ENCODE measurements at regions not wholly inside any gene's neighbourhood (a gene's known extent, or its start where the extent isn't known, plus 50 kb on each side); places are given as distances from the start of the nearest gene placed in this dataset.

- Mint-ChIP-seq H3K4me3 (no peak overlapping the region), H3K27me3 (peaks cover 8% of the 10 kb centered on the region), H3K27ac (no peak overlapping the region), H3K4me1 (ENCODE audit: low read depth) (no peaks in the 10 kb centered on the region), H3K9me3 (ENCODE audit: low read depth) (no peaks in the 10 kb centered on the region), H3K36me3 (no peaks in the 10 kb centered on the region)
Measured at GRCh38 chr15:61598655-61599054, 369.6 kb upstream of the RORA start.

- no peaks in the 10 kb centered on the region for H3K9me3 Mint-ChIP-seq (ENCODE audit: low read depth)
Measured at GRCh38 chr15:61584410-61584809, 355.3 kb upstream of the RORA start.

GRCh38 chr15:61582092-61582491 lies 353.0 kb upstream of the RORA start:
- Mint-ChIP-seq H3K27me3 (peaks cover 9% of the 10 kb centered on the region), H3K27ac (no peak overlapping the region), H3K36me3 (no peaks in the 10 kb centered on the region), H3K4me1 (ENCODE audit: low read depth) (no peaks in the 10 kb centered on the region), H3K9me3 (ENCODE audit: low read depth) (no peaks in the 10 kb centered on the region), H3K4me3 (no peak overlapping the region)

More at GRCh38 chr15:61584410-61584809, 355.3 kb upstream of the RORA start:
- H3K4me3 Mint-ChIP-seq = no peak overlapping the region
- no peak overlapping the region for H3K27ac Mint-ChIP-seq
- H3K4me1 Mint-ChIP-seq (ENCODE audit: low read depth) = no peaks in the 10 kb centered on the region
- no peaks in the 10 kb centered on the region for H3K36me3 Mint-ChIP-seq
- H3K27me3 Mint-ChIP-seq = peaks cover 9% of the 10 kb centered on the region

- Mint-ChIP-seq H3K27me3 (peaks cover 19% of the 10 kb centered on the region), H3K4me1 (ENCODE audit: low read depth) (no peaks in the 10 kb centered on the region), H3K36me3 (no peaks in the 10 kb centered on the region), H3K4me3 (no peak overlapping the region), H3K27ac (no peak overlapping the region), H3K9me3 (ENCODE audit: low read depth) (peaks cover 3% of the 10 kb centered on the region)
Measured at GRCh38 chr15:61575597-61575996, 346.5 kb upstream of the RORA start.

GRCh38 chr15:61571026-61571425 lies 341.9 kb upstream of the RORA start:
- H3K4me1 Mint-ChIP-seq (ENCODE audit: low read depth) = no peaks in the 10 kb centered on the region
- H3K9me3 Mint-ChIP-seq (ENCODE audit: low read depth) = no peaks in the 10 kb centered on the region
- no peaks in the 10 kb centered on the region for H3K36me3 Mint-ChIP-seq
- peaks cover 12% of the 10 kb centered on the region for H3K27me3 Mint-ChIP-seq
- H3K27ac Mint-ChIP-seq = no peak overlapping the region
- no peak overlapping the region for H3K4me3 Mint-ChIP-seq

GRCh38 chr15:61564785-61565184 lies 335.7 kb upstream of the RORA start:
- Mint-ChIP-seq H3K27me3 (peaks cover 10% of the 10 kb centered on the region), H3K4me1 (ENCODE audit: low read depth) (no peaks in the 10 kb centered on the region), H3K4me3 (no peak overlapping the region), H3K27ac (no peak overlapping the region), H3K36me3 (no peaks in the 10 kb centered on the region), H3K9me3 (ENCODE audit: low read depth) (no peaks in the 10 kb centered on the region)

GRCh38 chr15:61558172-61559136 lies 329.4 kb upstream of the RORA start:
- no peak overlapping the region for H3K27ac Mint-ChIP-seq
- no peak overlapping the region for H3K4me3 Mint-ChIP-seq
- H3K9me3 Mint-ChIP-seq (ENCODE audit: low read depth) = no peaks in the 10 kb centered on the region
- peaks cover 13% of the 10 kb centered on the region for H3K27me3 Mint-ChIP-seq
- no peaks in the 10 kb centered on the region for H3K4me1 Mint-ChIP-seq (ENCODE audit: low read depth)
- H3K36me3 Mint-ChIP-seq = no peaks in the 10 kb centered on the region

- Mint-ChIP-seq H3K4me3 (no peak overlapping the region), H3K27ac (no peak overlapping the region), H3K4me1 (ENCODE audit: low read depth) (no peaks in the 10 kb centered on the region), H3K27me3 (peaks cover 6% of the 10 kb centered on the region), H3K9me3 (ENCODE audit: low read depth) (no peaks in the 10 kb centered on the region), H3K36me3 (no peaks in the 10 kb centered on the region)
Measured at GRCh38 chr15:61556037-61556648, 327.0 kb upstream of the RORA start.

- Mint-ChIP-seq H3K27ac (no peak overlapping the region), H3K4me3 (no peak overlapping the region), H3K36me3 (no peaks in the 10 kb centered on the region), H3K27me3 (peaks cover 9% of the 10 kb centered on the region), H3K9me3 (ENCODE audit: low read depth) (no peaks in the 10 kb centered on the region), H3K4me1 (ENCODE audit: low read depth) (no peaks in the 10 kb centered on the region)
Measured at GRCh38 chr15:61549727-61550126, 320.6 kb upstream of the RORA start.

- H3K4me3 Mint-ChIP-seq = no peak overlapping the region
- H3K36me3 Mint-ChIP-seq = no peaks in the 10 kb centered on the region
- no peaks in the 10 kb centered on the region for H3K4me1 Mint-ChIP-seq (ENCODE audit: low read depth)
- no peak overlapping the region for H3K27ac Mint-ChIP-seq
- H3K9me3 Mint-ChIP-seq (ENCODE audit: low read depth) = no peaks in the 10 kb centered on the region
- peaks cover 7% of the 10 kb centered on the region for H3K27me3 Mint-ChIP-seq
Measured at GRCh38 chr15:61545763-61546162, 316.7 kb upstream of the RORA start.

GRCh38 chr15:61541516-61541915 lies 312.4 kb upstream of the RORA start:
- no peaks in the 10 kb centered on the region for H3K4me1 Mint-ChIP-seq (ENCODE audit: low read depth)
- H3K27ac Mint-ChIP-seq = no peak overlapping the region
- no peaks in the 10 kb centered on the region for H3K36me3 Mint-ChIP-seq
- peaks cover 8% of the 10 kb centered on the region for H3K27me3 Mint-ChIP-seq
- H3K9me3 Mint-ChIP-seq (ENCODE audit: low read depth) = no peaks in the 10 kb centered on the region
- no peak overlapping the region for H3K4me3 Mint-ChIP-seq

- no peaks in the 10 kb centered on the region for H3K9me3 Mint-ChIP-seq (ENCODE audit: low read depth)
- no peaks in the 10 kb centered on the region for H3K4me1 Mint-ChIP-seq (ENCODE audit: low read depth)
- H3K4me3 Mint-ChIP-seq = no peak overlapping the region
- H3K27ac Mint-ChIP-seq = no peak overlapping the region
- H3K27me3 Mint-ChIP-seq = peaks cover 12% of the 10 kb centered on the region
- H3K36me3 Mint-ChIP-seq = no peaks in the 10 kb centered on the region
Measured at GRCh38 chr15:61537337-61537736, 308.2 kb upstream of the RORA start.

- peaks cover 19% of the 10 kb centered on the region for H3K27me3 Mint-ChIP-seq
- no peaks in the 10 kb centered on the region for H3K9me3 Mint-ChIP-seq (ENCODE audit: low read depth)
- no peak overlapping the region for H3K4me3 Mint-ChIP-seq
- no peaks in the 10 kb centered on the region for H3K36me3 Mint-ChIP-seq
- H3K4me1 Mint-ChIP-seq (ENCODE audit: low read depth) = no peaks in the 10 kb centered on the region
- H3K27ac Mint-ChIP-seq = no peak overlapping the region
Measured at GRCh38 chr15:61534986-61535385, 305.9 kb upstream of the RORA start.

- Mint-ChIP-seq H3K4me3 (no peak overlapping the region), H3K9me3 (ENCODE audit: low read depth) (no peaks in the 10 kb centered on the region), H3K27ac (no peak overlapping the region)
Measured at GRCh38 chr15:61530769-61531168, 301.7 kb upstream of the RORA start.

GRCh38 chr15:61528581-61528910 lies 299.4 kb upstream of the RORA start:
- no peaks in the 10 kb centered on the region for H3K9me3 Mint-ChIP-seq (ENCODE audit: low read depth)
- no peak overlapping the region for H3K27ac Mint-ChIP-seq
- H3K36me3 Mint-ChIP-seq = no peaks in the 10 kb centered on the region
- peaks cover 5% of the 10 kb centered on the region for H3K4me1 Mint-ChIP-seq (ENCODE audit: low read depth)
- H3K27me3 Mint-ChIP-seq = peaks cover 9% of the 10 kb centered on the region
- H3K4me3 Mint-ChIP-seq = no peak overlapping the region

More at GRCh38 chr15:61530769-61531168, 301.7 kb upstream of the RORA start:
- Mint-ChIP-seq H3K4me1 (ENCODE audit: low read depth) (no peaks in the 10 kb centered on the region), H3K27me3 (peaks cover 11% of the 10 kb centered on the region), H3K36me3 (no peaks in the 10 kb centered on the region)

All from activated naive CD8-positive, alpha-beta T cell (primary cell).